Fibroblast of the conjunctiva (primary cell): ENCODE measurements at regions not wholly inside any gene's neighbourhood (a gene's known extent, or its start where the extent isn't known, plus 50 kb on each side); places are given as distances from the start of the nearest gene placed in this dataset.

Source experiments
- DNase-seq: peaks from one replicate; pipeline ENCODE4 v3.0.0-alpha.2; 2010; ENCODE audit warnings: low read depth

DNA sequence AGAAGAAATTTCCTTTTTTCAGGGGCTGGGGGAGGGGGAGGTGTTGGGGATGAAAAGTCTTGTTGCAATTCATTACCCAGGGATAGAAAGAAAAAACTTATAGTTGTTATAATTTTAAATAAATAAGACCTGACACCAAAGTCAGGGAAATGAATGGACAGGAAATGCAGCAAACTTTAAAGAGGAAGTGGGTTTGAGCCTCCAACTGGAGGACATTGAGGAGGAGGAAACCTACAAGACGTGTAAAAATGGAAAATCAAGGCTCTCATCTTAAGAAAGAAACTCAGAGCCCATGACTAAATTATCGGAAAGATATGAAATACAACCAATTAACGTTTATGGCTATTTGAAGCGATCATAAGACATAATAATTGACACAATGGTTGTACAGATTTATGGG is 54.4 kb downstream of the NIBAN1 start:
- DNase-seq: no peak

DNA sequence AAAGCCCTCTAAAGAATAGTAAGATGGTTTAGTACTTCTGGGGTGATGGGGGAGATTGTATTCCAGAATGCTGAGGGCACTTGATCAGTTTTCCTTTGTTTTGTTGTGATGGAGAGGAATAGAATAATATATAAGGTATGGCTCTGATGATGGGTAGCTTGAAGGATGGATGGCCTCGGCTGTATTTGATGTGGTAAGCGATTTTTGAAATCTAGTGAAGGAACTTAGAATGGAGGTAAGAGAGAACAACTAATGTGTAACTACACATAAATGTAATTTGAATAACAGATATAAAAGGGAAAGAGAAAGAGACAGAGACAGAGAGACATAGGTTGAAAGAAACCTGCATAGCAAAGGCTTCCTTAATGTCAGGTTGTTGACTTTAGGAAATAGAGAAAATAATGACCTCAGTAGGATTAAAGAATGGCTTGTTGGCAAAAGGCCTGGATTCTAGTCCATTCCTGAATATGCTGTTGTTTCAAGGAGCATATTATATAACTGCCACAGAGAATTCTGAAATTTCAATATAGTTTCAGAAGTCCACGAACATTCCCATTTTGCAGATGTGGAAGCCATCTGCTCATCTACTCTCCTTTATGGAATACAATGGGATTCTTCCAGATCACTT is 58.7 kb downstream of the NIBAN1 start:
- no peak for DNase-seq

DNA sequence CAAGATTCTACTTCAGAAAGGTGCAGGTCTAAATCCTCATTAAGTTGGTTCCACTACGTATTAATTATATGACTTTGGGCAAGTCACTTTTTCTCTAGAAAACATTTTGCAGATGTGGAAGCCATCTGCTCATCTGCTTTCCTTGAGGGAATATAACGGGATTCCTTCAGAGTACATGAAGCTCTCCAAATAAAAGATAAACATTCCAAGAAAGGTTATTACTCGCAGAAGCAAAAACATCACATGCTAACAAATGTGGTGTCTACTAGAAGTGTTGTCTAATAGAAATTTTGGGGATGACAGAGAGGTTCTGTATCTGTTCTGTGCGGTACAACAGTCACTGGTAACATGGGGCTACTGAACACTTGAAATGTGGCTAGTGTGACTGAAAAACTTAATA is 60.2 kb downstream of the NIBAN1 start:
- no peak for DNase-seq

DNA sequence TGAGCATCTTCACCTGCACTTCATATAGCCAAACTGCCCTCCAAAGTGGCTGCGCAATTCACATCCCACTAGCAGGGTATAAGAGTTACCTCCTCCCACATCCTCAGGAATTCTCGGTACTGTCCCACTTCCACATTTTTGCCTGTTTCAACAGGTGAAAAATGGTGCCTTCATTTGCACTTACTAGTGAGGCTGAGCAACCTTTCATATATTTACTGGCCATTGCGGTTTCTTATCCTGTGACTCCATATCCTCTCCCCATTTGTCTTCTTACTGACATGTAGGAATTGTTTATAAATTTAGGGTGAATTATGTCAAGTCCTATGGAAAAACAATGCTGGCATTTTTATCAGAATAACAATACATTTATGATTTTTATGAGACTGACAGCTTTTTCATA is 61.9 kb downstream of the NIBAN1 start:
- no peak for DNase-seq

DNA sequence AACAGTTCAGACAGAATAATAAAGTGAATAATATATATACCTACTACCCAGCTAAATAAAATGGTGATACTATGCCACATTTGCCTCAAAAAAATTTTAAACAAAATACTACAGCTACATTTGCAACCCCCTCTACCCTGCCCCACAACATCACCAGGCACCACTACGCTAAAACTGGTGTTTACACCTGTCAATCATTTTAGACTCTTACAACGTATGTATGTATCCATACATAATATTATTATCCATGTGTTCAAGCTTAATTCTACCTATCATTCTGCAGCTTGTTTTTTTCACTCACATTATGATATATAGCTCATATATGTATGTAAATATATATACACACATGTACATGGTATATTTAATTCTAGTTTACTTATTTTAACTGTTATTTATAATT is 62.5 kb downstream of the NIBAN1 start:
- DNase-seq: no peak

DNA sequence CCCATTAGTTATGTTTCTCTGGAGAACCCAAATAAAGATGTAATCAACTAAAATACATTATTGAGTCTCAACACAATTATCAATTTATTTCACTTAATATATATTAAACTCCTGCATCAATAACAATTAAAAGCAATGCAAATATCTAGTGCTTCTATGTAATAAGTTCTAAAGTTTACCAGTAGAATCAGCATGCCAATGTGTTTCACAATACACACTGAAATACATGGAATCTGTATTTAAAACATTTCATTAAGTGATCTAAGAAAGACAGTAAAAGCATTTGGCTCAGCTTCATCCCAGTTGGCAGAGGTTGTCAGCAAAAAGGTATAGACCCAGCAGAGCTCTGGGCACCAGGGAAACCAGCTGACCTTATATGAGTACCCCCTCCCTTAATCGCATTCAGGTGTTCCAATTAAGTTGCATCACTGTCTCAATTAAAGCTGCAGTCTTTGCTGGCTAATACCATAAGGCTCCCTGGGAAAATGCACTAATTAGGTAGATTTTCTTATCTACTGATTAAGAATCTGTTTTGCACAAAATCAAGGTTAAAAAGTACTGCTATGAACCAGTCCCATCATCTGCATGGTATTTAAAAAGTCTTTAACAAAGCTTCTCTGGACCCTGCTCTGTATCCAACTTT is 63.1 kb downstream of the NIBAN1 start:
- no peak for DNase-seq

DNA sequence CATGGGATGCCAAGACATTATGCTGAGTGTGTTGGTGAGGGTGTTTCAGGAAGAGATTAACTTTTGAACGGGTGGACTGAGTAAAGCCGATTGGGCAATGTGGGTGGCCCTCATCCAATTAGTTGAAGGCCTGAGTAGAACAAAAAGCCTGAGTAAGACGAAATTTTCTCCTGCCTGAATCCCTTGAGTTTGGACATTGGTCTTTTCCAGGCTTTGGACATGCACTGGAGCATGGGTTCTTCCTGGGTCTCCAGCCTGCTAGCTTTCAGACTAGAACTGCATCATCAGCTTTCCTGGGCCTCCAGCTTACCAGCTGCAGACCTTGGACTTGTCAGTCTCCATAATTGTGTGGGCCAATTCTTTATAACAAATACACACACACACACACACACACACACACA is 63.6 kb downstream of the NIBAN1 start:
- peak; percentile 21 for DNase-seq

DNA sequence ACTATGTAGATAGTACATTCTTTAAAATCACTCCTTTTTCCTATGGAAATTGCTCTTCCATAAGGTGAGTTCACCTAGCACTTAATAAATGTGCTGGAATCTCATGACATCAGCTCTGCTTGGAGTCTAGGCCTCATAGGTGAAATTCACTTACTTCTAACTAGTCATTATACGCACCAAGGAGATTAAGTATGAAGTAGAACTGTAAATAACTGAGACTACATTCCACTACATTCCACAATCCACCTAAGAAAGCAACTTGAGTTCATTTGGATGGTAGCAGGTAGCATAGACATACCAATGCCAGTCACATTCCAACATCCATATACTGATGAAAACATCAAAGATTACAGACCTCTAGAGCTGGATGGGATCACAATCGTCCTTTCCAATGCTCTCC is 64.3 kb downstream of the NIBAN1 start:
- DNase-seq: no peak

DNA sequence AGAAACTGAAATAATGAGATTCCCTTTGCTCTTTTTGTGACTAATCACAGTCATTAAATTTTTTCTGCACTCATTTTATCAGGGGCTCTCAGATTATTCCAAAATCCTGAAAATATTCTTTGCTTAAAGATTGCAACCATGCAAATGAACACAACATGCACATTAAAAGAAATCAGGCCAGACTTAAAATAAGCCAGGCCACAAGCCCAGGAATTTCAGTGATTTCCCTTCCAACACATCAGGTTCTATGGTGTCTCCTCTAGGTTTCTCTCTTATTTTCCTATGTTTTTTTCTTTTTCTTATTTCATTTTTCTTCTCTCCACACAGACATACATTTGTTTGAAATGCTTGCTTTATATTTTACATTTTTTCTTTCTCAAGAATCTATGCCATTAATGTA is 65.3 kb downstream of the NIBAN1 start:
- DNase-seq: no peak

DNA sequence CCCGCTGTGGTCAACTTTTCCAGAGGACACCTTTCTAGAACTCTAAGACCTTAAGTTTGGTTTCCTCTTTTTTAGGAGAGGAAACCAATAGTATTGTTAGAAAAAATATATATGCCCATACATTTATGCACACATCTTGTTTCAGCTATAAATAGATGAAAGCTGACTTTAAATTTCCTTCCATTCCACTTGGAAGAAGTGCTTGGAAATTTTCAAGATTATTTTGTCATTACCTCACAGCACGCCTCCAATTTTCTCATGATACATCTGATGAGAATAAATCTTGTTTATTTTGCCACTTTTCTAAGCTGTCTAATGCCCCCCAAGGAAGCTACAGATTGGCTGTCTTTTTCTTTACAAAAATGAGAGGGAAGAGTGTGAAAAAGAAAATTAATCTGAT is 65.8 kb downstream of the NIBAN1 start:
- DNase-seq: no peak

DNA sequence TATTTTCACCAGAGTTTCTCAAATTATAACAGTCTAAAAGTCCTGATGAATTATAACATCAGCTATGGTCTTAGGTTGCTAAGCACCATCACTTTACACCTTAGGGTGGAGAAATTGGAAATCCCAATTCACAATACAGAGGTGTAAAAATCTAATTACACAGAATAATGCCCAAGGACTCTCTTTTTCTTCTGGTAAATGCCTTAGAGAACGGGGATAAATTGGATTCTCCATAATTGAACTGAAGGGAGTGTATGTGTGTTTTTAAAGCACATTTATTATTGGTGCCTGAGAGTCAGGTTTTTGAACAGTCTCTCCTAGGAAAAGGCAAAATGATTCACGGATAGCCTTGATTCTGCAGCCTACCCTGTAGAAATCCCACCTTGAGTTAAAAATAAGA is 66.8 kb downstream of the NIBAN1 start:
- no peak for DNase-seq

DNA sequence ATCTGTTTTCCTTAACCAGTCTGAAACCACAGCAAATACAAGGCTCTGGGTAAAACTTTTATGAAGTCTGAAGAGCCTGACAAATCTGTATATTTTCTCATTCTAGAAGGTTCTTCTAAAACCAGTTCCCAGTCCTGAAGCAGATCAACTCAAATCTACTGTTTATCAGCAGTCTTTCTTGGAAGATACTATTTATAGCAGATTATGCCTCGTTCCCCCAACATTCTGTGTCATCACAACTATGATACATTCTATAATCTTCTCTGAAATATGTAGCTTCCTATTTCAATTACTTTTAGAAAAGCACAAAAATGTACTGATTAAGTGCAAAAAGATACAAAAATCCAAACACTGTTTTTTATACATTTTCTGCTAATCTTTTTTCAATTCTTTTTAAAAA is 67.5 kb downstream of the NIBAN1 start:
- no peak for DNase-seq

DNA sequence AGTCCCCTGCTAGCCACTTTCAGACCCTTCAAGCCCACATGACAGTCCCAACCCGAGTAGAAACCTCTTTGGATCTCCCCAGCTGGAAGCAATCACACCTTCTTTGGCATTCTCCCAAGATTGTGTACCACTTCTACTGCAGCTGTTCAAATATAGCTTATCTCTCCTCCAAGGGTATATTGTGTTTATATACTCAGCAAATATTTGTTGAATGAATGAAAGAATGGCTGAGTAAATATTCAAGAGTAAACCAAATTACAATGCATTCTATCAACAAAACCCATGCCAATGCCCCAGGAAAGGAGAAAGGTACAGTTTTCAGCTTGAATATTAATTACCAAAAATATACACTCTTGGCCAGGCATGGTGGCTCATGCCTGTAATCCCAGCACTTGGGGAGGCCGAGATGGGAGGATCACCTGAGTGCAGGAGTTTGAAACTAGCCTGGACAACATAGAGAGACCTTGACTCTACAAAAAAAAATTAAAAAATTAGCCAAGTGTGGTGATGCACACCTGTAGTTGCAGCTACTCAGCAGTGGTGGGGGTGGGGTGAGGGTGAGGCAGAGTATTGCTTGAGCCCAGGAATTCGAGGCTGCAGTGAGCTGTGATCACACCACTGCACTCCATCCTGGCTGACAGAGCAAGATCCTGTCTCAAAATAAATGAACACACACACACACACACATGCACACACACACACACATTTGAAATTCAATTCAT is 68.5 kb downstream of the NIBAN1 start:
- no peak for DNase-seq

DNA sequence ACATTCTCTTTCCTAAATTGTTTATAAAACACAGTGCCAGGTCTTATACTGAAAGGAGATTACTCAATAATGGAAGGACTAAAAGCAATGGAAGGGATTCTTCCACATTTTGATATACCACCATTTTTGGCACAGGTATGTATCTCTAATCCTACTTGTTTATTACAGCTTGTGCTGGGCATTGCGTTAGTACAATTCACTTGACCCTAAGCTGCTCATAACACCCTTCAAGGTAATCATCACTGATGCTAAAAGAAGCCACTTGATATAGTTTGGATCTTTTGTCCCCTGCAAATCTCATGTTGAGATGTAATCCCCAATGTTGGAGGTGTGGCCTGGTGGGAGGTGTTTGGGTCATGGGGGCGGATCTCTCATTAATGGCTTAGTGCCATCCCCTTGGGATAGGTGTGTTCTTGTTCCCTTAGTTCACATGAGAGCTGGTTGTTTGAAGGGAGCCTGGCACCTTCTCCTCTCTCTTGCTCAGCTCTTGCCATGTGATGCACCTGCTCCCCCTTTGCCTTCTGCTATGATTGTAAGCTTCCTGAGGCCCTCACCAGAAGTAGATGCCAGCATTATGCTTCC is 71.1 kb downstream of the NIBAN1 start:
- DNase-seq: no peak

DNA sequence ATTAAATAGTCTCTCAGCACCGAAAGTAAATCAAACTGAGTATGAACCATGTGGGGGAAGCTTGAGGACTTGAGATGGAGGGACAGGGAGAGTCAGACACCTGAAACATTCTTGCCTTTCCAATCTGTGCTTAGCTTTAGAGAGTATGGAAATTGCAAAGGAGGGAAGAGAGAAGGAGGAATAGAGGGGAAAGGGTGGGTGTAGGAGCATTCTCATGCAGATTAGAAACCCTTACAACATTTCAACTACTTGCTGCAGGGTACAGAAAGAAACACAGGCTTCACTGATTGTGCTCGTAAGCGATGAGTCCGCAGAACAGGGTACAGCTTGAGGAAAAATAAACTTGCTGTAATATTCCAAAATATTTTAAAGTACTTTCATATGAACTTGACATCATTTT is 73.8 kb downstream of the NIBAN1 start:
- DNase-seq: no peak

DNA sequence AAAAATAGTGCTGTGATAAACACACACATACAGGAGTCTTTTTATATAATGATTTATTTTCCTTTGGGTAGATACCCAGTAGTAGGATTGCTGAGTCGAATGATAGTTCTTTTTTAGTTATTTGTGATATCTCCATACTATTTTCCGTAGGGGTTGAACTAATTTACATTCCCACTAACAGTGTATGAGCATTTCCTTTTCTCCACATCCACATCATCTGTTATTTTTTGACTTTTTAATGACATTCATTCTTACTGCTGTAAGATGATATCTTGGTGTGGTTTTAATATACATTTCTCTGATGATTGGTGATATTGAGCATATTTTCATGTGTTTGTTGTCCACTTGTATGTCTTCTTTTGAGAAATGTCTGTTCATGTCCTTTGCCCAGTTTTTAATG is 78.3 kb downstream of the NIBAN1 start:
- DNase-seq: no peak

DNA sequence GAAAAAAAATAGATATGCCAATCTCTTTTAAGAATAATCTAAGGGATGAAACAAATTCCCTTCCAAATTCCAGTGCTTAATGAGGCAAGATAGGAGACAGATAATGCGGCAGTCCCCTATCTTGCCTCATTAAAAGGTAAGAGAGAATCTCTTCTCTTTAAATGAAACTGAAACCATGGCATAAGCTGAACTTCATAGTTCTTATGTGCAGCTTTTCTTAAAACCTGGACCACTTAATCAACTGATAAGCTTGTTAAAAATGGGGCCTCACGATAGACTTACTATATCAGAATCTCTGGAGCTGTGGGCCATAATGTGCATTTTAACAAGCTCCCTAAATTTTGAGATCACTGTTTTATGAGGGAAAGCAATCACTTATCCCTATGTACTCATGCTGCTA is 79.2 kb downstream of the NIBAN1 start:
- no peak for DNase-seq

DNA sequence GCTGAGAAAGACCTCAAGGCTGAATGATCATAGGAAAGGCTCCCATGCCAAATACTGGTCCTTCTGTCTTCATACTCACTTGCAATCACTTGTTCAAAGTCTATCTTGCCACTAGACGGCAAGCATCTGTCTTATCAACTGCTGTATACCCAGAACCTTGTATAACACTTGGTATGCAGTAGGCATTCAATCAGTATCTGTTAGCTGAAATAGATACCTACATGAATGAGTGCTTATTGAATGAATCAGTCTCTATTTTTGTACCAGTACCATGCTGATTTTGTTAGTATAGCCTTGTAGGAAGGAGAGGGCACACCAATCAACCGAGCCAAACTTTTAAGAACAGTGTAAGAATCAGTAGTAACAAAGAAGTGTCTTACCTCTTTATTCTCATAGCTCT is 80.6 kb downstream of the NIBAN1 start:
- DNase-seq: no peak

DNA sequence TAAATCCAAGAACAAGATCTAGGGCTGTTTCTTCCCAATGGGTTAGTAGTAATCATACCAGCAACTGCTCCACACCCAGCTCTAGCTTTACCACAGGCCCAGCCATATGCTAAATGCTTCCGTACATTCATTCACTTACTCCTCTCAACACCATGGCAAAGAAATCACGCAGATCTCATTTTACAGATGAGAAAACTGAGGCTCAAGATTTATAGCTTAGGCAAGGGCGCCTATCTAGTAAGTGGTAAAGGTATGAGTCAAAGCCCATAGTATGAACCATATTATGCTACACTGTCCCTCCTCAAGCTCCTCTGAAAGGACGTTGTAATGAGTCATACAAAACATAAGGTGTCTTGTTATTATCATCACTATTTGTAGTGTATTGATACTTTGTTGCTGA is 82.2 kb downstream of the NIBAN1 start:
- DNase-seq: no peak

DNA sequence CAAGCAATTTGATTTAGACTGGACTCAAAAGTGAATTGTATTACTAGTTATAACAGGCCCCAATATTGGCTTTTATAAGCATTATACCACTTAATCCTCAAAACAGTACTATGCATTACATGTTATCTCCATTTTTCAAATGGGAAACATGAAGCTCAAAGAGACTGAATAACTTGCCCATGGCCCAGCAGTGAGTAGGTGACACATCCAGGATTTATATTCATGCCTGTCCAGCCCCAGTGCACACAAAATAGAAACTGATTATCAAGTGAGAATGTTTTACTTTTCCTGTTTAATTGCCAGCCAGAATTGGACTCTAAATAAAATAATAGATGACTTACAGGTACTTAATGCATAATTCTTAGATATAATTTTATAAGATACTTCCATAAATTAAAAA is 82.9 kb downstream of the NIBAN1 start:
- DNase-seq: no peak

DNA sequence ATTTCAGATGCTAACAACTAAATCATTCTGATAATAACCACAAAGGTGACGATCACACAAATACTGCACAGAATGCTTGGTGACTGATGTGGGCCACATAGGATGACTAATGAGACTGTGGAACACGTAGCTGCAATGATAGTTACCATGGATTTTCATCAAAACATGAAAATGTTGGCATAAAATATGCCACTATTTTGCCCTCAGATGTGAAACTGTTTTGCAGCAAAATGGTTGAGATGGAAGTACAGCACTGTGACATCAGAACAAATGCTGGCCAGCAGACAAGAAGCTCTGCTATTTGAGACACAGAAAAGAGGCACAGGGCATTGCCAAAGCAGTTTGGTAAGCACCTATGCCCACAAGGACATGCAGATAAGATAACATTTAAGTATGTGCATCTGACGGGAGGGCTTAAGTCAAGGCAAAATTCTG is 83.8 kb downstream of the NIBAN1 start:
- no peak for DNase-seq

DNA sequence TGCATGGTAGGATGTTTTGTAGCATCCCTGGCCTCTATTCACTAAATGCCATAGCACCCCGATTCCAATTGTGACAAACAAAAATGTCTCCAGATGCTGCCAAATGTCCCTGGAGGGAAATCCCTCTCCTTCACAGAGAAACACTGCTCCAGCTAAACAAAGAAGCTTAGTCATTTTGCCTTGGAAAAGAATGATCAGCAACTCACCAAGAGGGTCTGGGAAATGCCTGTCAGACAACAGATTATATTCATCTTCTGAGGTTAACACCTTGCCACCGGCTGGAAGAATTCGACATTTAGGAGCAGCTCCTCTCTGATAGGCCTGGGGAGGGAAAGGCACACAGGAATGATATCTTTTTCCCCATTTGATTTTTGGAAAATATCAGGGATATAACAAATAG is 84.4 kb downstream of the NIBAN1 start:
- DNase-seq: no peak

DNA sequence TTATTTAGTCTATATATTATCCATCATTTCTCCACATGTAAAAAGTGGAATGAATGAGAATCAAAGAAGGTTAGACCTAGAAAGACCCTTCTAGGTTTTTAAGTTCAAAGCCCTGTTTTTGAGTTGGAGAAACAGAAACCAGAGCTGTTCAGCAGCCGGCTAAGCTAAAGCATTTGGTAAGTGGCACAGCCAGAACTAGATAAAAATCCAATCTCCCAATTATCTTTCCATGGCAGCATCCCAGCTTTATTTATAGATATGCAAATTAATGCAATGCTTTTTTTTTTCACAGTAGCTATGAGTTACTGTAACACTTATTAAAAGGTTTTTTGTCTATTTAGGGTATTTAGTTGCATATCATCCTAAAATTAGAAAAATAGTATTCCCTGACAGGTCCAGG is 85.1 kb downstream of the NIBAN1 start:
- DNase-seq: no peak
